Posterior cingulate gyrus (tissue), 11 donors: ENCODE measurements at regions not wholly inside any gene's neighbourhood (a gene's known extent, or its start where the extent isn't known, plus 50 kb on each side); places are given as distances from the start of the nearest gene placed in this dataset.

Experiments used
- DNase-seq, 10 donors: peaks; one replicate each; pipeline versions ENCODE4 v3.0.0 to v3.0.0-alpha.2; 2020 to 2021; ENCODE audit warnings: mixed read lengths in 3 of 10
- intact Hi-C: fragments of 100-400 bp; cut with DNase I; formaldehyde crosslinking; loops from one replicate; pipeline ENCODE4 v1.15.1; 2023

- intact Hi-C loops = no loop called here
- no peak for DNase-seq
Observed at GRCh38 chr3:135458541-135459322, 506.8 kb upstream of the PPP2R3A start.

- DNase-seq = no peak
- intact Hi-C loops = no loop called here
Observed at GRCh38 chr3:135460273-135460672, 505.3 kb upstream of the PPP2R3A start.

GRCh38 chr3:135471911-135472310 is 493.6 kb upstream of the PPP2R3A start:
- intact Hi-C loops = no loop called here
- no peak for DNase-seq

GRCh38 chr3:135473449-135473848 is 492.1 kb upstream of the PPP2R3A start:
- intact Hi-C loops = no loop called here
- no peak for DNase-seq

GRCh38 chr3:135487261-135487660 is 478.3 kb upstream of the PPP2R3A start:
- peak in 2 of 10 donors; percentile 12 to 28 for DNase-seq

GRCh38 chr3:135490219-135490915 is 475.2 kb upstream of the PPP2R3A start:
- peak in 1 of 10 donors; percentile 55 for DNase-seq
- intact Hi-C loops = no loop called here

More at GRCh38 chr3:135487261-135487660, 478.3 kb upstream of the PPP2R3A start:
- intact Hi-C loops = no loop called here

- intact Hi-C loops = no loop called here
- DNase-seq = no peak
Observed at GRCh38 chr3:135491491-135492205, 473.9 kb upstream of the PPP2R3A start.

GRCh38 chr3:135495891-135496290 is 469.6 kb upstream of the PPP2R3A start:
- DNase-seq = no peak

GRCh38 chr3:135497979-135498378 is 467.5 kb upstream of the PPP2R3A start:
- intact Hi-C loops = no loop called here
- DNase-seq = no peak

More at GRCh38 chr3:135495891-135496290, 469.6 kb upstream of the PPP2R3A start:
- intact Hi-C loops = no loop called here

GRCh38 chr3:135499426-135499825 is 466.1 kb upstream of the PPP2R3A start:
- intact Hi-C loops = no loop called here
- DNase-seq = no peak

GRCh38 chr3:135500034-135500433 is 465.5 kb upstream of the PPP2R3A start:
- no peak for DNase-seq
- intact Hi-C loops = loop anchor here (5.0 kb wide), 1 partner anchor 898 kb away; no protein-coding TSS in a partner anchor

- intact Hi-C loops = loop anchor here (5.0 kb wide), 1 partner anchor 901 kb away; no protein-coding TSS in a partner anchor
- DNase-seq = no peak
Observed at GRCh38 chr3:135503065-135503759, 462.3 kb upstream of the PPP2R3A start.

GRCh38 chr3:135503760-135504686 is 461.5 kb upstream of the PPP2R3A start:
- intact Hi-C loops = loop anchor here (2.0 to 5.0 kb wide), 2 partner anchors 707 to 902 kb away; no protein-coding TSS in a partner anchor
- DNase-seq = peak; percentile 45 to 97 (median 85)

- intact Hi-C loops = no loop called here
- no peak for DNase-seq
Observed at GRCh38 chr3:135513106-135514059, 452.1 kb upstream of the PPP2R3A start.

- intact Hi-C loops = no loop called here
- no peak for DNase-seq
Observed at GRCh38 chr3:135514060-135514448, 451.5 kb upstream of the PPP2R3A start.

- no peak for DNase-seq
- intact Hi-C loops = no loop called here
Observed at GRCh38 chr3:135516143-135516542, 449.4 kb upstream of the PPP2R3A start.

- intact Hi-C loops = no loop called here
- no peak for DNase-seq
Observed at GRCh38 chr3:135528413-135529015, 437.0 kb upstream of the PPP2R3A start.

GRCh38 chr3:135532021-135532420 is 433.5 kb upstream of the PPP2R3A start:
- DNase-seq = no peak
- intact Hi-C loops = no loop called here
